ENCODE measurements at regions not wholly inside any gene's neighbourhood (a gene's known extent, or its start where the extent isn't known, plus 50 kb on each side); places are given as distances from the start of the nearest gene placed in this dataset.
"Not testable (repeated sequence)": the region's sequence is repeated elsewhere in the genome, so short reads cannot be mapped to it uniquely, and the experiment has no call there.

- POLR2A ChIA-PET; FAIRE-seq; in situ Hi-C loops (cut with HindIII; ENCODE audit: extremely low pct_ligation_motif_present, low pct_unique_long_range_greater_than_20kb); CTCF ChIA-PET (ENCODE audit: low intra/inter-chr PET ratio, low total read pairs); H3K9ac ChIP-seq (ENCODE audit: insufficient read depth, low read depth, low read length); H3K4me2 ChIP-seq (ENCODE audit: low read depth, low read length); H3K79me2 ChIP-seq (ENCODE audit: insufficient read depth, low read length); H3K9me3 ChIP-seq (ENCODE audit: low read length); ATAC-seq; H3K27me3 ChIP-seq (ENCODE audit: control insufficient read depth in 1 of 2, insufficient read depth in 2 of 2, low read length in 2 of 2); BruUV-seq (replicated peaks); H3K4me3 ChIP-seq (replicated peaks in 1 of 3; ENCODE audit: insufficient read depth in 1 of 3, low read depth in 2 of 3, low read length in 3 of 3); DNase-seq (ENCODE audit: low spot score); H4K20me1 ChIP-seq (ENCODE audit: insufficient read depth, low read length); H2AFZ ChIP-seq (ENCODE audit: low read length); H3K27ac ChIP-seq (ENCODE audit: extremely low read length, insufficient read depth, low read length): not testable (repeated sequence)
- H3K4me1 ChIP-seq (ENCODE audit: insufficient read depth, low read length): peaks cover 15% of the 10 kb centered on the region
- intact Hi-C loops (cut with micrococcal nuclease; ENCODE audit: unreplicated experiment): loop anchor here (5.0 kb wide), 1 partner anchor 1384 kb away; no protein-coding TSS in a partner anchor
- peaks cover 35 to 73% of the 10 kb centered on the region in 2 experiments for H3K36me3 ChIP-seq (replicated peaks in 1 of 2; ENCODE audit: control insufficient read depth in 1 of 2, insufficient read depth in 2 of 2, low read length in 2 of 2)
- WGBS (ENCODE audit: low lambda C conversion rate): 94% methylated on average over 13 of the region's 24 CpGs
These were observed 148.3 kb downstream of the UTRN start for GRCh38 chr6:144433446-144433845.

DNA sequence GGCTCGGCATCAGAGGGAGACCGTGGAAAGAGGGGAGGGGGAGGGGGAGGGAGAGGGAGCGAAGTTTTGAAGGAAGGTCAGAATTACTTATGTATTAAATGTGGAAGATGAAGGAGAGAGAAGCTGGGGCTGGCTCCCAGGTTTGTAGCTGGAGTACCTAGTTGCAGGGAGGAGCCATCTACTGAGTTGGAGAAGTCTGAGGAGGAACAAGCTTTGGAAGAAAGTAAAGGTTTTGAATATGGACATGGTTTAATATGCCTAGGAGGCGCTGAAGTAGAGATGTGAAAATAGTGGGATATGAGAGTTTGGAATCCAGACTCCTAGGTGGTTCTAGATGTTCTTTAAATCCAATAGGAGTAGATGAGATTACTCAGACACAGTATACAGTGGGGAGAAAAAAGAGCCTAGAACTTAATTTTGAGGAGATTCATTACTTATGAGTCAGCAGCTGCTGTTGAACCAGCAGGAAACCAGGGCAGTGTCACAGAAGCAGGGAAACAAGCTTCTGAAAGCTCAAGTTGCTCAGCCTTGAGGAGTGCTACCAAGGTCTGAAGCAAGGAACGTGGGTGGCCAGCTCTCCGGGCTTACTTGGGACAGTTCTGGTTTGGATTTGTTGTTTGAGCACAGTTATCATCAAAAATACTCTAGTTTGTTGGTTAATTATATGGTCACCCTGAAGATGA is 149.3 kb downstream of the UTRN start:
- Histone ChIP-seq H4K20me1 (ENCODE audit: insufficient read depth, low read length) (no peaks in the 10 kb centered on the region), H3K4me2 (ENCODE audit: low read depth, low read length) (no peak overlapping the region), H3K4me1 (ENCODE audit: insufficient read depth, low read length) (peaks cover 15% of the 10 kb centered on the region), H3K4me3 (replicated peaks in 1 of 3; ENCODE audit: insufficient read depth in 1 of 3, low read depth in 2 of 3, low read length in 3 of 3) (no peak overlapping the region), H3K79me2 (ENCODE audit: insufficient read depth, low read length) (no peaks in the 10 kb centered on the region), H3K36me3 (replicated peaks in 1 of 2; ENCODE audit: control insufficient read depth in 1 of 2, insufficient read depth in 2 of 2, low read length in 2 of 2) (peaks cover 39 to 73% of the 10 kb centered on the region in 2 experiments), H2AFZ (ENCODE audit: low read length) (no peak overlapping the region), H3K9ac (ENCODE audit: insufficient read depth, low read depth, low read length) (no peak overlapping the region), H3K27me3 (ENCODE audit: control insufficient read depth in 1 of 2, insufficient read depth in 2 of 2, low read length in 2 of 2) (no peaks in the 10 kb centered on the region), H3K27ac (ENCODE audit: extremely low read length, insufficient read depth, low read length) (no peak overlapping the region), H3K9me3 (ENCODE audit: low read length) (no peaks in the 10 kb centered on the region)
- ChIA-PET POLR2A (no interaction called here), CTCF (ENCODE audit: low intra/inter-chr PET ratio, low total read pairs) (no interaction called here)
- no peak for TF ChIP-seq HHEX (CRISPR knock-in tag; IDR thresholded peaks at IDR 0.05)
- no peak for TF ChIP-seq ARNT2 (CRISPR knock-in tag; IDR thresholded peaks at IDR 0.05; ENCODE audit: low read depth)
- no peak for TF ChIP-seq PLSCR1 (CRISPR knock-in tag; IDR thresholded peaks at IDR 0.05; ENCODE audit: borderline replicate concordance)
- peak; percentile 41 for TF ChIP-seq PCBP2 (optimal IDR thresholded peaks at IDR 0.05; ENCODE audit: low read depth, low read length, poor library complexity, severe bottlenecking)
- TF ChIP-seq ATAD3A (CRISPR knock-in tag; IDR thresholded peaks at IDR 0.05): no peak
- no peak for TF ChIP-seq ZNF138 (CRISPR knock-in tag; IDR thresholded peaks at IDR 0.05; ENCODE audit: low read depth)
- no peak for TF ChIP-seq PHF21A (CRISPR knock-in tag; IDR thresholded peaks at IDR 0.05)
- TF ChIP-seq ZNF549 (CRISPR knock-in tag; IDR thresholded peaks at IDR 0.05): no peak
- no peak for TF ChIP-seq FOXA3 (CRISPR knock-in tag; IDR thresholded peaks at IDR 0.05)
- TF ChIP-seq, protein P1, sequence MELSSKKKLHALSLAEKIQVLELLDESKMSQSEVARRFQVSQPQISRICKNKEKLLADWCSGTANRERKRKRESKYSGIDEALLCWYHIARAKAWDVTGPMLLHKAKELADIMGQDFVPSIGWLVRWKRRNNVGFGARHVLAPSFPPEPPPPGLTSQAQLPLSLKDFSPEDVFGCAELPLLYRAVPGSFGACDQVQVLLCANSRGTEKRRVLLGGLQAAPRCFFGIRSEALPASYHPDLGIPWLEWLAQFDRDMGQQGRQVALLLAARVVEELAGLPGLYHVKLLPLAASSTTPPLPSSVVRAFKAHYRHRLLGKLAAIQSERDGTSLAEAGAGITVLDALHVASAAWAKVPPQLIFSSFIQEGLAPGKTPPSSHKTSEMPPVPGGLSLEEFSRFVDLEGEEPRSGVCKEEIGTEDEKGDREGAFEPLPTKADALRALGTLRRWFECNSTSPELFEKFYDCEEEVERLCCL (CRISPR knock-in tag; IDR thresholded peaks at IDR 0.05; ENCODE audit: borderline replicate concordance): no peak
- no peak for TF ChIP-seq MTF1 (CRISPR knock-in tag; IDR thresholded peaks at IDR 0.05)
- no peak for TF ChIP-seq BORCS8-MEF2B (CRISPR knock-in tag; IDR thresholded peaks at IDR 0.05)
- TF ChIP-seq RBM22 (optimal IDR thresholded peaks at IDR 0.05; ENCODE audit: low read length): peak; percentile 83
- intact Hi-C loops (cut with micrococcal nuclease; ENCODE audit: unreplicated experiment): loop anchor here (5.0 kb wide), 1 partner anchor 1383 kb away; no protein-coding TSS in a partner anchor
- no peak for DNase-seq (ENCODE audit: low spot score)
- ATAC-seq: no peak
- in situ Hi-C loops (cut with HindIII; ENCODE audit: extremely low pct_ligation_motif_present, low pct_unique_long_range_greater_than_20kb): no loop called here
- no peak for FAIRE-seq
- no TSS peak for BruUV-seq (replicated peaks)
- 98% methylated on average over 6 of the region's 6 CpGs for WGBS (ENCODE audit: low lambda C conversion rate)

Data from HepG2 (cell line).